ENCODE measurements at regions not wholly inside any gene's neighbourhood (a gene's known extent, or its start where the extent isn't known, plus 50 kb on each side); places are given as distances from the start of the nearest gene placed in this dataset.

GRCh38 chr3:46122091-46122490, 86.0 kb downstream of the CCR1 start:
- Histone ChIP-seq H3K9ac (ENCODE audit: low read length) (no peak overlapping the region), H3K27me3 (ENCODE audit: low read length) (no peaks in the 10 kb centered on the region), H3K27ac (ENCODE audit: low read length) (no peak overlapping the region), H3K4me1 (ENCODE audit: insufficient read depth, low read length) (peaks cover 17% of the 10 kb centered on the region), H4K20me1 (ENCODE audit: low read length) (no peaks in the 10 kb centered on the region), H2AFZ (ENCODE audit: low read length) (no peak overlapping the region), H3K9me3 (ENCODE audit: low read length) (no peaks in the 10 kb centered on the region), H3K4me3 (ENCODE audit: low read length) (no peak overlapping the region), H3F3A (ENCODE audit: low read length, unreplicated experiment) (peaks cover 3% of the 10 kb centered on the region), H3K9me2 (replicated peaks; ENCODE audit: low read length) (no peaks in the 10 kb centered on the region), H3K36me3 (ENCODE audit: low read depth, low read length) (no peaks in the 10 kb centered on the region), H3K4me2 (ENCODE audit: low read length) (no peak overlapping the region), H3K79me2 (ENCODE audit: low read length) (no peaks in the 10 kb centered on the region)
- no peak for DNase-seq
- intact Hi-C loops (cut with micrococcal nuclease): no loop called here
- BruUV-seq (replicated peaks): no TSS peak
- no peak for TF ChIP-seq EZH2 (IDR thresholded peaks at IDR 0.05; ENCODE audit: low read length, unreplicated experiment)
- TF ChIP-seq, protein P1, sequence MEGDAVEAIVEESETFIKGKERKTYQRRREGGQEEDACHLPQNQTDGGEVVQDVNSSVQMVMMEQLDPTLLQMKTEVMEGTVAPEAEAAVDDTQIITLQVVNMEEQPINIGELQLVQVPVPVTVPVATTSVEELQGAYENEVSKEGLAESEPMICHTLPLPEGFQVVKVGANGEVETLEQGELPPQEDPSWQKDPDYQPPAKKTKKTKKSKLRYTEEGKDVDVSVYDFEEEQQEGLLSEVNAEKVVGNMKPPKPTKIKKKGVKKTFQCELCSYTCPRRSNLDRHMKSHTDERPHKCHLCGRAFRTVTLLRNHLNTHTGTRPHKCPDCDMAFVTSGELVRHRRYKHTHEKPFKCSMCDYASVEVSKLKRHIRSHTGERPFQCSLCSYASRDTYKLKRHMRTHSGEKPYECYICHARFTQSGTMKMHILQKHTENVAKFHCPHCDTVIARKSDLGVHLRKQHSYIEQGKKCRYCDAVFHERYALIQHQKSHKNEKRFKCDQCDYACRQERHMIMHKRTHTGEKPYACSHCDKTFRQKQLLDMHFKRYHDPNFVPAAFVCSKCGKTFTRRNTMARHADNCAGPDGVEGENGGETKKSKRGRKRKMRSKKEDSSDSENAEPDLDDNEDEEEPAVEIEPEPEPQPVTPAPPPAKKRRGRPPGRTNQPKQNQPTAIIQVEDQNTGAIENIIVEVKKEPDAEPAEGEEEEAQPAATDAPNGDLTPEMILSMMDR (conservative IDR thresholded peaks at IDR 0.05; ENCODE audit: low read depth, low read length): no peak
- no peak for TF ChIP-seq EZH2phosphoT487 (IDR thresholded peaks at IDR 0.05; ENCODE audit: borderline replicate concordance, low read length)
- CTCF ChIA-PET: no interaction called here
- ATAC-seq: no peak
- POLR2A ChIA-PET (ENCODE audit: unreplicated experiment): no interaction called here

GRCh38 chr3:46120983-46121382, 87.1 kb downstream of the CCR1 start:
- TF ChIP-seq, protein P1 (conservative IDR thresholded peaks at IDR 0.05; ENCODE audit: low read depth, low read length): no peak
- no peak for TF ChIP-seq EZH2 (IDR thresholded peaks at IDR 0.05; ENCODE audit: low read length, unreplicated experiment)
- no peak for TF ChIP-seq EZH2phosphoT487 (IDR thresholded peaks at IDR 0.05; ENCODE audit: borderline replicate concordance, low read length)
- intact Hi-C loops (cut with micrococcal nuclease): no loop called here
- CTCF ChIA-PET: no interaction called here
- H3K9ac ChIP-seq (ENCODE audit: low read length): no peak overlapping the region
- BruUV-seq (replicated peaks): no TSS peak
- no peaks in the 10 kb centered on the region for H3K36me3 ChIP-seq (ENCODE audit: low read depth, low read length)
- H3K27me3 ChIP-seq (ENCODE audit: low read length): no peaks in the 10 kb centered on the region
- ATAC-seq (no peak), DNase-seq (no peak)
- H4K20me1 ChIP-seq (ENCODE audit: low read length): no peaks in the 10 kb centered on the region
- no peak overlapping the region for H3K27ac ChIP-seq (ENCODE audit: low read length)
- H3K9me2 ChIP-seq (replicated peaks; ENCODE audit: low read length): no peaks in the 10 kb centered on the region
- H3F3A ChIP-seq (ENCODE audit: low read length, unreplicated experiment): no peaks in the 10 kb centered on the region
- H3K79me2 ChIP-seq (ENCODE audit: low read length): no peaks in the 10 kb centered on the region
- no peak overlapping the region for H3K4me2 ChIP-seq (ENCODE audit: low read length)
- H3K4me1 ChIP-seq (ENCODE audit: insufficient read depth, low read length): peaks cover 16% of the 10 kb centered on the region
- no peak overlapping the region for H2AFZ ChIP-seq (ENCODE audit: low read length)
- POLR2A ChIA-PET (ENCODE audit: unreplicated experiment): no interaction called here
- no peak overlapping the region for H3K4me3 ChIP-seq (ENCODE audit: low read length)
- H3K9me3 ChIP-seq (ENCODE audit: low read length): no peaks in the 10 kb centered on the region

GRCh38 chr3:46119709-46120498, 88.2 kb downstream of the CCR1 start:
- POLR2A ChIA-PET (ENCODE audit: unreplicated experiment): no interaction called here
- no peaks in the 10 kb centered on the region for H3K36me3 ChIP-seq (ENCODE audit: low read depth, low read length)

More at GRCh38 chr3:46119709-46120498, 88.2 kb downstream of the CCR1 start:
- Histone ChIP-seq H3K9ac (ENCODE audit: low read length) (no peak overlapping the region), H3K79me2 (ENCODE audit: low read length) (no peaks in the 10 kb centered on the region), H3K4me2 (ENCODE audit: low read length) (no peak overlapping the region), H3K9me2 (replicated peaks; ENCODE audit: low read length) (no peaks in the 10 kb centered on the region), H3K4me1 (ENCODE audit: insufficient read depth, low read length) (peaks cover 23% of the 10 kb centered on the region), H3K4me3 (ENCODE audit: low read length) (no peak overlapping the region), H3K9me3 (ENCODE audit: low read length) (no peaks in the 10 kb centered on the region), H4K20me1 (ENCODE audit: low read length) (no peaks in the 10 kb centered on the region), H3K27me3 (ENCODE audit: low read length) (no peaks in the 10 kb centered on the region), H3K27ac (ENCODE audit: low read length) (no peak overlapping the region), H3F3A (ENCODE audit: low read length, unreplicated experiment) (peaks cover 5% of the 10 kb centered on the region), H2AFZ (ENCODE audit: low read length) (no peak overlapping the region)
- DNase-seq: no peak
- BruUV-seq (replicated peaks): no TSS peak
- TF ChIP-seq EZH2 (IDR thresholded peaks at IDR 0.05; ENCODE audit: low read length, unreplicated experiment): no peak
- TF ChIP-seq EZH2phosphoT487 (IDR thresholded peaks at IDR 0.05; ENCODE audit: borderline replicate concordance, low read length): no peak
- TF ChIP-seq, protein P1 (conservative IDR thresholded peaks at IDR 0.05; ENCODE audit: low read depth, low read length): no peak
- intact Hi-C loops (cut with micrococcal nuclease): no loop called here
- no peak for ATAC-seq
- CTCF ChIA-PET: no interaction called here
